Esophagus muscularis mucosa (tissue), 2 donors: ENCODE measurements at regions not wholly inside any gene's neighbourhood (a gene's known extent, or its start where the extent isn't known, plus 50 kb on each side); places are given as distances from the start of the nearest gene placed in this dataset.

Experiments used
- POLR2A ChIP-seq: fragments of 450-650 bp; IDR thresholded peaks from one replicate; pipeline ENCODE4 v1.6.1; 2017; ENCODE audit warnings: antibody characterized with exemption, moderate library complexity, mild to moderate bottlenecking, low read depth
- POLR2AphosphoS5 ChIP-seq, 2 donors: sonication (generic); formaldehyde crosslinking; IDR thresholded peaks; one replicate each; pipeline ENCODE4 v1.6.1; 2017; ENCODE audit warnings: antibody characterized with exemption in 2 of 2

DNA sequence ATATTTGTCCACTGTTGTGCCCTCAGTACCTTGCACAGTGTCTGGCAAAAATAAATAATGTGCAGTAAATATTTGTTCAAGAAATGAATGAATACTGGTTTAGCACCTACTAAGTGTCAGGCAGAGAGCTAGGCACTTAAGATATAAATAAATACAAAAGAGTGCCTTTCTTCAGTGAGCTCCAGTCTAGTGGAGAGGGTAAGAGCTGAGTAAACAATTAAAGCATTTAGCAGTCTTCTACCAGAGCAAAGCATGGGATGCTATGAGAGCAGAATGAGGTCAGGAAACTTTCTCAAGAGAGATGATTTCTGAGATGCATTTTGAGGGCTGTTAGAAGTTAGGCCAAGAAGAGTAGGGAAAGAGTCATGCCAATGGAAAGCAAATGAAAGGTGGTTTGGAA is 314.7 kb downstream of the DSC3 start:
- no peak for TF ChIP-seq POLR2AphosphoS5 (IDR thresholded peaks at IDR 0.05)
- TF ChIP-seq POLR2A, result no peak
